CD4-positive, alpha-beta T cell (primary cell): ENCODE measurements at regions not wholly inside any gene's neighbourhood (a gene's known extent, or its start where the extent isn't known, plus 50 kb on each side); places are given as distances from the start of the nearest gene placed in this dataset.

Experiments
- ATAC-seq: fragments of 200-7000 bp; cut with Tn5 transposase; one replicate; pipeline ENCODE4 v1.10.0; 2022; ENCODE audit warnings: mild to moderate bottlenecking; ENCODE audit not compliant: poor library complexity
- CTCF ChIA-PET: fragments of 350-600 bp; sonication (Branson Sonifier 250); formaldehyde crosslinking; loops from one replicate; lab custom pipeline; 2021; ENCODE audit warnings: antibody characterized with exemption, inconsistent platforms; lab: Charles Lee
- POLR2A ChIA-PET: fragments of 350-600 bp; sonication (Branson Sonifier 250); formaldehyde crosslinking; loops from one replicate; lab custom pipeline; 2021; ENCODE audit warnings: antibody characterized with exemption, inconsistent platforms; lab: Charles Lee
- DNase-seq, 14 experiments: peaks; one replicate each; pipeline ENCODE4 v3.0.0-alpha.2; 2013 to 2020; ENCODE audit warnings: mixed read lengths in 2 of 14
- H3K27ac ChIP-seq, 2 donors: one replicate each; pipeline versions ENCODE4 v1.5.1 to v1.7.0; 2013; ENCODE audit warnings: low read length in 2 of 2, low read depth in 1 of 2, mild to moderate bottlenecking in 1 of 2
- H3K27me3 ChIP-seq, 2 experiments: 1 replicate in 1 of 2; 2 replicates in 1 of 2; pipeline versions ENCODE4 v1.6.1 to v1.7.0; 2013; ENCODE audit warnings: low read length in 2 of 2, control low read depth in 1 of 2, mild to moderate bottlenecking in 1 of 2, moderate library complexity in 1 of 2; ENCODE audit not compliant: insufficient read depth in 2 of 2, control insufficient read depth in 1 of 2
- H3K36me3 ChIP-seq: one replicate; pipeline ENCODE4 v1.6.1; 2013; ENCODE audit warnings: low read length, control low read depth; ENCODE audit not compliant: insufficient read depth
- H3K4me1 ChIP-seq: one replicate; pipeline ENCODE4 v1.6.1; 2013; ENCODE audit warnings: low read length, control low read depth; ENCODE audit not compliant: insufficient read depth
- H3K4me3 ChIP-seq: one replicate; pipeline ENCODE4 v1.5.1; 2013; ENCODE audit warnings: mild to moderate bottlenecking, low read length, moderate library complexity
- H3K9me3 ChIP-seq, 2 experiments: 1 replicate in 1 of 2; 2 replicates in 1 of 2; pipeline versions ENCODE4 v1.6.1 to v1.7.0; 2013; ENCODE audit warnings: low read length in 2 of 2, mild to moderate bottlenecking in 2 of 2, control low read depth in 1 of 2, moderate library complexity in 1 of 2; ENCODE audit not compliant: control insufficient read depth in 1 of 2, insufficient read depth in 1 of 2
- H3K27ac Mint-ChIP-seq: one replicate; pipeline ENCODE4 v1.8.0; 2020; ENCODE audit warnings: mixed read lengths
- H3K27me3 Mint-ChIP-seq: one replicate; pipeline ENCODE4 v1.8.0; 2021; ENCODE audit warnings: mixed read lengths
- H3K36me3 Mint-ChIP-seq: one replicate; pipeline ENCODE4 v1.8.0; 2021; ENCODE audit warnings: low read depth, mixed read lengths
- H3K4me1 Mint-ChIP-seq: one replicate; pipeline ENCODE4 v1.8.0; 2021; ENCODE audit warnings: low read depth, mixed read lengths
- H3K4me3 Mint-ChIP-seq: one replicate; pipeline ENCODE4 v1.8.0; 2020; ENCODE audit warnings: mild to moderate bottlenecking, mixed read lengths
- H3K9me3 Mint-ChIP-seq: one replicate; pipeline ENCODE4 v1.8.0; 2020; ENCODE audit warnings: mixed read lengths
- CTCF ChIP-seq: fragments of 200-600 bp; IDR thresholded peaks from one replicate; pipeline ENCODE4 v1.8.0; 2022; ENCODE audit warnings: antibody characterized with exemption, mild to moderate bottlenecking
- intact Hi-C, 2 experiments: fragments of 100-400 bp; cut with DNase I in 1 of 2; cut with micrococcal nuclease in 1 of 2; formaldehyde crosslinking; loops; one replicate each; pipeline versions ENCODE4 v1.15.1 to v1.9.0; 2023 to 2025; cut with DNase I, micrococcal nuclease

DNA sequence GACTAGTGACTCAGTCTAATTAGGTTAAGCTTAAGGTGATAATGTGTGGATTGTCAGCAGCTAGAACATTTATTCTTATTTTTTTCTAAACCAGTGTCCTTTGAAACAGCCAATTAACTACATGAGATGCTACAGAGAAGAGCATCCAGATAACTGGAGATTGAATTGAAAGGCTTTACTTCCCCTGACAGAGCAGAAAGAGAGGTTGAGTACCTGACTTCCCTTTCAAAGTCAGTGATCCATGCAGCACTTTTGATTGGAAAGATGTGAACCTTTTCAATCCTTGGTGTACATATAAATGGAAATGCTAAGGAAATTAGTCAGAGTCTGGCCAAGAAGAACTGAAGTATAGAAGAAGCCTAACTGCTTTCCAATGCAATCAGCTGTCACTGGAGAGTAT, 653.8 kb downstream of the CDH8 start:
- Mint-ChIP-seq H3K9me3 (peaks cover 5% of the 10 kb centered on the region), H3K4me1 (no peaks in the 10 kb centered on the region), H3K27ac (no peak overlapping the region), H3K27me3 (no peaks in the 10 kb centered on the region), H3K36me3 (no peaks in the 10 kb centered on the region), H3K4me3 (no peak overlapping the region)
- H3K27ac ChIP-seq: no peak overlapping the region
- DNase-seq (no peak), ATAC-seq (no peak)
- no peaks in the 10 kb centered on the region for H3K27me3 ChIP-seq
- H3K4me3 ChIP-seq: no peak overlapping the region
- CTCF ChIA-PET: no interaction called here
- POLR2A ChIA-PET: no interaction called here
- no peak for TF ChIP-seq CTCF
- H3K36me3 ChIP-seq: no peaks in the 10 kb centered on the region
- intact Hi-C loops: no loop called here
- H3K4me1 ChIP-seq: no peaks in the 10 kb centered on the region
- peaks cover 12 to 13% of the 10 kb centered on the region in 2 experiments for H3K9me3 ChIP-seq

DNA sequence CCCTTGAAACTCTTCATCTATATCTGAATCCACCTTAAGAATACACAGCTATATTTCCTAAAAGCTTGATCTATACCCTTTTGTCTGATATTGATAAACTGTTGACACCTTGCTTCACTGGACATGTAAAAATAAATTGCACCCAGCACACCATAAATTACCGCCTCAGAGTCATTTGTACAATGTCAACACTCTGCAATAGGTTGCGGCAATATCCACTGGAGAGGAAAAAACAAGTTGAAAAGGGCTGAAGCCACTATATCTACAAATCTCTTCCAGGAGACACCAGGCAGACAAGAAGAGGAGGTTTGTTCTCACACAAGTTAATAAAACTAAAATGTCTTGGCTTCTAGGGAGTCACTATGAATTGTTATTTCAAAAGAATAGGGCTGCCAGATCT, 656.9 kb downstream of the CDH8 start:
- no peak overlapping the region for H3K4me3 Mint-ChIP-seq
- Histone ChIP-seq H3K4me1 (no peaks in the 10 kb centered on the region), H3K27me3 (no peaks in the 10 kb centered on the region), H3K27ac (no peak overlapping the region), H3K36me3 (no peaks in the 10 kb centered on the region), H3K9me3 (peaks cover 13 to 14% of the 10 kb centered on the region in 2 experiments), H3K4me3 (no peak overlapping the region)
- intact Hi-C loops: no loop called here
- no peak for ATAC-seq
- H3K36me3 Mint-ChIP-seq: no peaks in the 10 kb centered on the region
- POLR2A ChIA-PET: no interaction called here
- CTCF ChIA-PET: no interaction called here
- TF ChIP-seq CTCF: no peak
- no peak overlapping the region for H3K27ac Mint-ChIP-seq
- no peaks in the 10 kb centered on the region for H3K4me1 Mint-ChIP-seq
- peaks cover 4% of the 10 kb centered on the region for H3K9me3 Mint-ChIP-seq
- DNase-seq: no peak
- H3K27me3 Mint-ChIP-seq: no peaks in the 10 kb centered on the region

GRCh38 chr16:61374071-61374470, 662.2 kb downstream of the CDH8 start:
- ChIA-PET POLR2A (no interaction called here), CTCF (no interaction called here)
- no peak overlapping the region for H3K4me3 ChIP-seq
- Mint-ChIP-seq H3K4me3 (no peak overlapping the region), H3K27me3 (no peaks in the 10 kb centered on the region), H3K9me3 (peaks cover 4% of the 10 kb centered on the region), H3K27ac (no peak overlapping the region), H3K4me1 (no peaks in the 10 kb centered on the region), H3K36me3 (no peaks in the 10 kb centered on the region)
- ATAC-seq (no peak), DNase-seq (no peak)
- intact Hi-C loops: no loop called here
- H3K27me3 ChIP-seq: no peaks in the 10 kb centered on the region
- no peak for TF ChIP-seq CTCF
- no peak overlapping the region for H3K27ac ChIP-seq
- no peaks in the 10 kb centered on the region for H3K4me1 ChIP-seq
- no peaks in the 10 kb centered on the region for H3K36me3 ChIP-seq
- H3K9me3 ChIP-seq: peaks cover 0 to 4% of the 10 kb centered on the region in 2 experiments
